ENCODE measurements at regions not wholly inside any gene's neighbourhood (a gene's known extent, or its start where the extent isn't known, plus 50 kb on each side); places are given as distances from the start of the nearest gene placed in this dataset.

DNA sequence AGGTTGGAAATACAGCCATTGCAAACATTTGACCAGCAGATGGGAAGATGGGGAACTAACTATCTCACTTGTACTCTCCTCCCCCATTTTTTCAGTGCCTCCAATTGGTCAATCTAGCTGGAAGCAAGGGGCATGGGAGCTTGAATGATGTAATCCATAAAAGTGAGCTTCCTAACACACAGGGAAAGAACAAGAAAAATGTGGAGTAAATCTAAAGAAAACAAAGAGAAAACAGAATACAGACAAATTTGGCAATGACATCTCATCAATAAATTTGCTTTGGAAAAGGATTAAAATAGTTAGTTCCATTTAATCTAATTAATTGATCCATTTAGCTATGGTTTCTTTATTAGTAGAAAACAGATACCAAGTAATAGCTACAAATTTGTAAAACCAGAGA, 592.6 kb upstream of the SOX9 start:
- no peaks in the 10 kb centered on the region for H3K36me3 ChIP-seq (ENCODE audit: control insufficient read depth, insufficient read depth, low read length)
- no peak for DNase-seq
- dilution Hi-C loops (cut with HindIII; ENCODE audit: low sequenced_read_pairs, unreplicated experiment): no loop called here
- no peak overlapping the region for H3K4me2 ChIP-seq (ENCODE audit: low read depth, low read length)
- no peak overlapping the region for H2AK9ac ChIP-seq (replicated peaks; ENCODE audit: low read depth, low read length, poor library complexity)
- no peak overlapping the region for H2AK5ac ChIP-seq (ENCODE audit: low read depth, low read length)
- no peaks in the 10 kb centered on the region for H3K79me1 ChIP-seq (ENCODE audit: low read depth in 1 of 2, low read length in 2 of 2)
- no peak overlapping the region for H4K91ac ChIP-seq (ENCODE audit: insufficient read depth, low read depth, low read length)
- no peaks in the 10 kb centered on the region; the same call in 1 of the 2 replicates for H3K4me1 ChIP-seq (ENCODE audit: control insufficient read depth, insufficient read depth, low read length)
- H2AFZ ChIP-seq (replicated peaks; ENCODE audit: low read length, poor library complexity): no peak overlapping the region
- TF ChIP-seq, protein P1, sequence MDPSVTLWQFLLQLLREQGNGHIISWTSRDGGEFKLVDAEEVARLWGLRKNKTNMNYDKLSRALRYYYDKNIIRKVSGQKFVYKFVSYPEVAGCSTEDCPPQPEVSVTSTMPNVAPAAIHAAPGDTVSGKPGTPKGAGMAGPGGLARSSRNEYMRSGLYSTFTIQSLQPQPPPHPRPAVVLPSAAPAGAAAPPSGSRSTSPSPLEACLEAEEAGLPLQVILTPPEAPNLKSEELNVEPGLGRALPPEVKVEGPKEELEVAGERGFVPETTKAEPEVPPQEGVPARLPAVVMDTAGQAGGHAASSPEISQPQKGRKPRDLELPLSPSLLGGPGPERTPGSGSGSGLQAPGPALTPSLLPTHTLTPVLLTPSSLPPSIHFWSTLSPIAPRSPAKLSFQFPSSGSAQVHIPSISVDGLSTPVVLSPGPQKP (IDR thresholded peaks at IDR 0.05; ENCODE audit: borderline replicate concordance, low read depth, low read length): no peak
- TF ChIP-seq MAFK (IDR thresholded peaks at IDR 0.05; ENCODE audit: low read depth, low read length) (no peak), RFX5 (IDR thresholded peaks at IDR 0.05; ENCODE audit: low read depth, low read length) (no peak), MAZ (IDR thresholded peaks at IDR 0.05; ENCODE audit: borderline replicate concordance, low read depth, low read length) (no peak), MXI1 (IDR thresholded peaks at IDR 0.05; ENCODE audit: borderline replicate concordance, low read depth, low read length) (no peak), BHLHE40 (IDR thresholded peaks at IDR 0.05; ENCODE audit: low read depth, low read length) (no peak), CHD1 (IDR thresholded peaks at IDR 0.05; ENCODE audit: low read depth, low read length) (no peak), CEBPB (IDR thresholded peaks at IDR 0.05; ENCODE audit: low read depth, low read length) (no peak), RCOR1 (IDR thresholded peaks at IDR 0.05; ENCODE audit: insufficient replicate concordance, low read length) (no peak), POLR2A (IDR thresholded peaks at IDR 0.05; ENCODE audit: low read depth, low read length) (no peak), RAD21 (IDR thresholded peaks at IDR 0.05; ENCODE audit: low read length) (no peak), FOS (IDR thresholded peaks at IDR 0.05; ENCODE audit: low read depth, low read length) (no peak), SMC3 (IDR thresholded peaks at IDR 0.05; ENCODE audit: low read depth, low read length) (no peak), NFE2L2 (IDR thresholded peaks at IDR 0.05; ENCODE audit: low read depth, low read length) (no peak)
- TF ChIP-seq, protein P2, sequence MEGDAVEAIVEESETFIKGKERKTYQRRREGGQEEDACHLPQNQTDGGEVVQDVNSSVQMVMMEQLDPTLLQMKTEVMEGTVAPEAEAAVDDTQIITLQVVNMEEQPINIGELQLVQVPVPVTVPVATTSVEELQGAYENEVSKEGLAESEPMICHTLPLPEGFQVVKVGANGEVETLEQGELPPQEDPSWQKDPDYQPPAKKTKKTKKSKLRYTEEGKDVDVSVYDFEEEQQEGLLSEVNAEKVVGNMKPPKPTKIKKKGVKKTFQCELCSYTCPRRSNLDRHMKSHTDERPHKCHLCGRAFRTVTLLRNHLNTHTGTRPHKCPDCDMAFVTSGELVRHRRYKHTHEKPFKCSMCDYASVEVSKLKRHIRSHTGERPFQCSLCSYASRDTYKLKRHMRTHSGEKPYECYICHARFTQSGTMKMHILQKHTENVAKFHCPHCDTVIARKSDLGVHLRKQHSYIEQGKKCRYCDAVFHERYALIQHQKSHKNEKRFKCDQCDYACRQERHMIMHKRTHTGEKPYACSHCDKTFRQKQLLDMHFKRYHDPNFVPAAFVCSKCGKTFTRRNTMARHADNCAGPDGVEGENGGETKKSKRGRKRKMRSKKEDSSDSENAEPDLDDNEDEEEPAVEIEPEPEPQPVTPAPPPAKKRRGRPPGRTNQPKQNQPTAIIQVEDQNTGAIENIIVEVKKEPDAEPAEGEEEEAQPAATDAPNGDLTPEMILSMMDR (conservative IDR thresholded peaks at IDR 0.05; ENCODE audit: low read depth, low read length): no peak
- TF ChIP-seq, protein P3, sequence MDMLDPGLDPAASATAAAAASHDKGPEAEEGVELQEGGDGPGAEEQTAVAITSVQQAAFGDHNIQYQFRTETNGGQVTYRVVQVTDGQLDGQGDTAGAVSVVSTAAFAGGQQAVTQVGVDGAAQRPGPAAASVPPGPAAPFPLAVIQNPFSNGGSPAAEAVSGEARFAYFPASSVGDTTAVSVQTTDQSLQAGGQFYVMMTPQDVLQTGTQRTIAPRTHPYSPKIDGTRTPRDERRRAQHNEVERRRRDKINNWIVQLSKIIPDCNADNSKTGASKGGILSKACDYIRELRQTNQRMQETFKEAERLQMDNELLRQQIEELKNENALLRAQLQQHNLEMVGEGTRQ (IDR thresholded peaks at IDR 0.05; ENCODE audit: low read depth, low read length): no peak
- no peak overlapping the region for H3K4me3 ChIP-seq (ENCODE audit: insufficient read depth, low read depth, low read length)
- no peak overlapping the region for H2BK20ac ChIP-seq (ENCODE audit: low read depth, low read length)
- no peak overlapping the region for H3K14ac ChIP-seq (replicated peaks; ENCODE audit: low read depth, low read length)
- no peak overlapping the region for H3K4ac ChIP-seq (ENCODE audit: low read depth, low read length)
- no peak overlapping the region for H2BK120ac ChIP-seq (ENCODE audit: low read depth, low read length)
- BruUV-seq (replicated peaks): no TSS peak
- no peak overlapping the region for H3K9ac ChIP-seq (ENCODE audit: low read depth, low read length)
- no peak overlapping the region for H2BK15ac ChIP-seq (ENCODE audit: low read depth, low read length)
- no peak overlapping the region for H3K23ac ChIP-seq (ENCODE audit: low read depth, low read length)
- CTCF ChIA-PET: no interaction called here
- no peaks in the 10 kb centered on the region for H4K20me1 ChIP-seq (ENCODE audit: insufficient read depth, low read length)
- no peaks in the 10 kb centered on the region for H3K27me3 ChIP-seq (ENCODE audit: control insufficient read depth, insufficient read depth, low read length)
- H3K56ac ChIP-seq (ENCODE audit: extremely low read depth, insufficient read depth, low read length): no peak overlapping the region
- no peak overlapping the region for H4K5ac ChIP-seq (ENCODE audit: low read depth, low read length)
- intact Hi-C loops (cut with micrococcal nuclease): no loop called here
- POLR2A ChIA-PET (ENCODE audit: unreplicated experiment): no interaction called here
- no peak for ATAC-seq (ENCODE audit: low read depth)
- no peaks in the 10 kb centered on the region for H3K9me1 ChIP-seq (ENCODE audit: insufficient read depth, low read length)
- no peaks in the 10 kb centered on the region for H3K9me3 ChIP-seq (ENCODE audit: control insufficient read depth, insufficient read depth, low read length)
- in situ Hi-C loops (cut with MboI; ENCODE audit: low sequenced_read_pairs): no loop called here
- H2BK5ac ChIP-seq (ENCODE audit: low read depth, low read length, poor library complexity, severe bottlenecking): no peak overlapping the region
- H4K8ac ChIP-seq (ENCODE audit: low read depth in 2 of 2, low read length in 2 of 2): no peak overlapping the region
- no peak overlapping the region for H3K18ac ChIP-seq (ENCODE audit: low read depth, low read length)
- H3K27ac ChIP-seq (ENCODE audit: insufficient read depth, low read length): no peak overlapping the region

Data from IMR-90 (cell line).